ENCODE measurements at regions not wholly inside any gene's neighbourhood (a gene's known extent, or its start where the extent isn't known, plus 50 kb on each side); places are given as distances from the start of the nearest gene placed in this dataset.
"Not testable (repeated sequence)": the region's sequence is repeated elsewhere in the genome, so short reads cannot be mapped to it uniquely, and the experiment has no call there.

DNA sequence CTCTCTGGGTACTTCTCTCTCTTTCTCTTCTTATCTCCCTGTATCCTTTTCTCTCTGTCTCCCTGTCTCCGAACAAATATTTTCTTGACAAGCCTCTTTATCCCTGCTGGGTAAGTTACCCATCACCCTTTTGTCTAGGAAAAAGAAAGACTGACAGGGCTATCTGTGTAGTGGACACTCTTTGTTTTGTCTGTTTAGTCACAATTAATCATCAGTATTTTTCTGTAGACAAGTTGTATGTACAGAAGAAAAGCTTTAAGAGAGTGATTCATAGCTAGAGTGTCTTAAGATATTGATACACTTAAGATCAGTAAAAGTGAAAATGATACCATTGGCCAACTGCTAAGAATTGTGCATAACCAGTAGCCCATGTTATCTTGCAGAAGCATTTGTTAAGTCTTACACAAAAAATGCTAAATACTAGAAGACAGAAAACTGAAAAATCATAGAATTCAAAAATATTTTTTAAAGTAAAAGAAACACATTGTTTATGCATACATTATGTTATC lies 1043.8 kb upstream of the EDIL3 start:
- no peak for DNase-seq

GRCh38 chr5:85431726-85432125 lies 1047.0 kb upstream of the EDIL3 start:
- DNase-seq, result not testable (repeated sequence)

DNA sequence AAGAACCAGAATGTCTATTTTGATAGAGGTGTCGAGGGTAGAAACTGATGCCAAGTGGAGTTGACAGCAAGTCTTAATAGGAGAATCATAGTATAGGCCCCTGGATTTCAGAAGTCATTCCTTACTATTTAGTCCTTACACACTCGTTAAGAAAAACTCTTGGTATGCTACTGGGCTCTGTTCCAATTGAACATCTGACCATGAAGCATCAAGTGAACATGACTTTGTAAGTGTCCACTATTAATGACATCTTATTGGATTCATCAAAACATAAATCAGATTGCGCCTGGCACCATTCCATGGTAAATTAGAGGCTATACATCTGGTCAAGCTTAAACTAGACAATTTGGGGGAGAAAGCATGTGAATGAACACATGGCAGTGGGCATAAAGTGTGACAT lies 1056.5 kb upstream of the EDIL3 start:
- DNase-seq, result no peak

- no peak for DNase-seq
Observed at GRCh38 chr5:85441853-85442252, 1057.2 kb upstream of the EDIL3 start.

- DNase-seq, result no peak
Observed at GRCh38 chr5:85452322-85453025, 1067.8 kb upstream of the EDIL3 start.

- no peak for DNase-seq
Observed at GRCh38 chr5:85453026-85453349, 1068.3 kb upstream of the EDIL3 start.

DNA sequence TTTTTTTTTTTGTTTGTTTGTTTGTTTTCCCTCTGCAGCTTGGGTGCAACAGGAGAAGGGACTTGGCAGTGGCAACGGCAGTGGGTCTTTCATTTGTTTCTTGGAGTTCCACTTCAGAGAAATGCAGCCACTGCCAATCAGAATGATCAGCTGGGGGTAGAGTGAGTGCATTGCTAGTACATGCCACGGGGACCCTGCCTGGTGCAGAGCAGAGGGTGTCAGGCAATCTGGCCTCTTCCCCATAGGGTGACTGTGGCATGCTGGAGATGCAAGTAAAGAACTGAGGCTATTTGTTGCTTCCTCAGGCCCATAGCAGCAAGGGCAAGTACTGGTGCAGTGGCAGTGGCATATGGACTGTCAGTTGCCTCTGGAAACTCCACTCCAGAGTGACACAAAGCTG lies 1073.6 kb upstream of the EDIL3 start:
- DNase-seq, result no peak

DNA sequence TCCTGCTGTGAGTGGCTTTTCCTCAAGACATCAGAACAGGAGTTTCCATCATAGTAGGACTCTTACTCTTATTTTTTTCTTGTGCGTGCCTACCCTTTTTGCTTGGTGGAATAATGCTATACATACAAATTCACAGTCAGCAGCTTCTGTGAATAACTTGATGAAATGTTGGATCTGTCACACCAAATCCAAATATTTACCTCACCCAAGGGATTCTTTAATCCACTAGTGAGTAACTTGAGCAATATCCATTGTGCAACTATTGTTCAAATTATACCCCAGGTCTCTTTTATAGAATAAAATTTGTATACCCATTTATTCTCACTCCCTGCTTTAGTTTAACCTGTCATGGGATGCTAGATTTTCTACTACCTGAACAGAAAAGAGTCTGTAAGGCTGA lies 1078.3 kb upstream of the EDIL3 start:
- no peak for DNase-seq

- DNase-seq, result no peak
Observed at GRCh38 chr5:85466423-85466822, 1081.7 kb upstream of the EDIL3 start.

GRCh38 chr5:85472749-85473148 lies 1088.1 kb upstream of the EDIL3 start:
- DNase-seq, result no peak

DNA sequence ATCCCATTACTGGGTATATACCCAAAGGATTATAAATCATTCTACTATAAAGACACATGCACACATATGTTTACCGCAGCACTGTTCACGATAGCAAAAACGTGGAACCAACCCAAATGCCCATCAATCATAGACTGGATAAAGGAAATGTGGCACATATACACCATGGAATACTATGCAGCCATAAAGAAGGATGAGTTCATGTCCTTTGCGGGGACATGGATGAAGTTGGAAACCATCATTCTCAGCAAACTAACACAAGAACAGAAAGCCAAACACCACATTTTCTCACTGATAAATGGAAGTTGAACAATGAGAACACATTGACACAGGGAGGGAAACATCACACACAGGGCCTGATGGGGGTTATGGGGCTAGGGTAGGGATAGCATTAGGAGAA lies 1090.5 kb upstream of the EDIL3 start:
- DNase-seq, result not testable (repeated sequence)

DNA sequence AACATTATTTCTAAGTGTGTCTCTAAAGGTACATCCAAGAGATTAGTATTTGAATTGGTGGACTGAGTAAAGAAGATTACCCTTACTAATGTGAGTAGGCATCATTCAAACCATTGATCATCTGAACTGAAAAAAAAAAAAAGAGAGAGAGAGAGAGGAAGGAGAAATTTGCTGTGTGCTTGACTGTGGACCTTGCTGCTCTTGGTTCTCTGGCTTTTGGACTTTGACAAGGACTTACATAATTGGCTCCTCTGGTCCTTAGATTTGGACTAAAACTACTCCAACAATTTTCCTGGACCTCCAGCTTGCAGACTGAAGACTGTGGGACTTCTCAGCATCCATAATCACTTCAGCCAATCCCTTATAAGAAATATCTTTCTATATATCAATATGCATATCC lies 1091.9 kb upstream of the EDIL3 start:
- DNase-seq, result no peak

GRCh38 chr5:85479849-85480248 lies 1095.2 kb upstream of the EDIL3 start:
- no peak for DNase-seq

GRCh38 chr5:85484982-85485574 lies 1100.4 kb upstream of the EDIL3 start:
- no peak for DNase-seq

- DNase-seq, result no peak
Observed at GRCh38 chr5:85488295-85488694, 1103.6 kb upstream of the EDIL3 start.

DNA sequence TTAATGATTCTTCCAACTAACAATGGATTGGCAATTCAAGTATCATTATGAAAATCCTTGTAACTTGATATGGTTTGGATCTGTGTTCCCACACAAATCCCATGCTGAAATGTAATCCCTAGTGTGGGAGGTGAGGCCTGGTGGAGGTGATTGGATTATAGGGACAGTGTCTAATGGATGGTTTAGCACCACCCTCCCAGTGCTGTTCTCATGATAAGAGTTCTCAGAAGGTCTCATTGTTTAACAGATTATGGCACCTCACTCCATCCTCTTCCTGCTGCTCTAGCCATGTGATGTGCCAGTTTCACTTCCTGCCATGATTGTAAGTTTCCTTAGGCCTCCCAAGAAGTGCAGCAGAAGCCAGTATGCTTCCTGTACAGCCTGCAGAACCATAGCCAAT lies 1116.2 kb upstream of the EDIL3 start:
- no peak for DNase-seq

GRCh38 chr5:85512896-85513295 lies 1104.8 kb upstream of the COX7C start:
- DNase-seq, result no peak

DNA sequence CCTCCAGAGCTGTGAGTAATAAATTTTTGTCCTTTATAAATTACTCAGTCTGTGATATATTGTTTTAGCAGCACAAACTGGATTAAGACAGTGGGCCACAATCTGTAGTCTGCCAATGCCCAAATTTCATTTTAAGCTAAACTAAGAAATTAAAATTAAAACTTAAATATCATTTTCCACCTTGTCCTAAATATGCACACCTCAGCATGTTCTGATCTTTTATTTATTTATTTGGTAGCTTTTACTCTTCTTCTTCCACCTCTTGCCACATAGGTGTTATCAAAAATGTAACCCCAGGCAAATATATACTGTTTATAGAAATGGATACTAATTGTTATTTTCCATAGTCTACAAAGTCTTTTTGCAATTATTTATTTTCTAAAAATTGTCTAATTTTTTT lies 1102.2 kb upstream of the COX7C start:
- DNase-seq, result no peak

DNA sequence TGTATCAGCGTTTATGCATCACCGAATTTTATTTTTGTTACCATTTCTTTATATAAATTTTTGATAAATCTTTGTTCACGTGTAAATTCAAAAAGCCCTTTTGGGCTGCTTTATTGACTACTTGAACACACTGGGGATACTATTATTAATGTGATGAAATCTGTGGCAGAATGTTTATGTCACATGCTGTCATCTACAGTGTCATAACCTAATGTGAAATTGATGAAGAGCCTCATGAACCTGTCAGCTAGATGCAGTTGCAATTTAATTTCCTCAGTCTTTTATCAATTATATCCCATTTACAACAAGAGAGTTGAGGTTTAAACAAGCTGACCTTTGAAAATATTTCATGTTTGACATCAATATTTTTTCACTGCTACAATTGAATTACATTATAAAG lies 1100.4 kb upstream of the COX7C start:
- no peak for DNase-seq

- DNase-seq, result no peak
Observed at GRCh38 chr5:85533341-85534047, 1084.2 kb upstream of the COX7C start.

- DNase-seq, result no peak
Observed at GRCh38 chr5:85538362-85538761, 1079.4 kb upstream of the COX7C start.

- DNase-seq, result no peak
Observed at GRCh38 chr5:85545129-85545528, 1072.6 kb upstream of the COX7C start.

DNA sequence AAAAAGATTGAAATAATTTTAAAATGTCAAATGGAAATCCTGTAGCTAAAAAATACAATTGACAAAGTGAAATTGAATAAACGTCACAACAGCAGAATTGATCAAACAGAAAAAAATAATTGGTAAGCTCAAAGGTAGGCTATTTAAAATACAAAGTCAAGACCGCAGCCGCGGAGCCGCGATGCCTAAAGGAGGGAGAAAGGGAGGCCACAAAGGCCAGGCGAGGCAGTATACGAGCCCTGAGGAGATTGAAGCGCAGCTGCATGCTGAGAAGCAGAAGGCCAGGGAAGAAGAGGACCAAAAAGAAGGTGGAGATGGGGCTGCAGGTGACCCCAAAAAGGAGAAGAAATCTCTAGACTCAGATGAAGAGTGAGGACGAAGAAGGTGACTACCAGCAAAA lies 1068.5 kb upstream of the COX7C start:
- DNase-seq, result no peak

DNA sequence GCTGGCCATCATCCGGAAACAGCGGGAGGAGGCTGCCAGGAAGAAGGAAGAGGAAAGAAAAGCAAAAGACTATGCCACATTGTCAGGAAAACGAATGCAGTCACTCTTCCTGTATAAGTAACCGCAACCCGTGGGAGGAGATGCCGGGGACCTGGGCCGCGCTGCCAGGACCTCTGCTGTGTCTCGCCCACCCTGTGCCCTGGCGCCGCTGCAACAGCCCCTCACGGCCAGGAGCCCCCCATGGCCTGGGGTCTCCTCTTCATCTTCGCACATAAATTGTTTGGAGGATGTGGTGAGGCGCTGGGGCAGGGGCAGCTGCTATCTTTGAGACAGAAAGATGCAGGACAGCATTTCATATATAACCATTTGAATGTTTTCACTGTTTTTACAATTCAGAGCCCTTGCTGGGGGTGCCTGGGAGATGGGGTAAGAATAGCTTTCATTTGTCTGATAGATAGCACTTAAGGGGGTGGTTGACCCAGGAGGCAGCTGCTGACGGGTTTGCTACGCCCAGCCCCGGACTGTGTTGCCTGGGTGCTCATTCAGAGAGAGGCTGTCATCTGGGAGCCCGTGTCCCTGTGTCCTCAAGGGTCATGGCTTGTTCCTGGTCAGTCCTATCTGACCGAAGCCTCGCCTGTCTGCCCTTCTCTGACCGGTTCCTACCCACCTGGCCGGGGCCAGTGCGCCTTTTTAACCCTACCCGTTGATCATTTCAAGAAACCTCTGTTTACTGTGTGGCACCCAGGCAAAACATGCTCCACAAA lies 1067.7 kb upstream of the COX7C start:
- no peak for DNase-seq

Data from EL (cell line).